GM19328 (cell line): ENCODE measurements at regions not wholly inside any gene's neighbourhood (a gene's known extent, or its start where the extent isn't known, plus 50 kb on each side); places are given as distances from the start of the nearest gene placed in this dataset.
"Not testable (repeated sequence)": the region's sequence is repeated elsewhere in the genome, so short reads cannot be mapped to it uniquely, and the experiment has no call there.

Experiments used
- ATAC-seq: cut with Tn5 transposase; IDR thresholded peaks from one replicate; pipeline ENCODE4 v1.9.1; 2021; ENCODE audit warnings: mild to moderate bottlenecking, moderate library complexity; ENCODE audit not compliant: unreplicated experiment

GRCh38 chr2:114128725-114129124, 238.8 kb downstream of the ACTR3 start:
- no peak for ATAC-seq

- not testable (repeated sequence) for ATAC-seq
Observed at GRCh38 chr2:114132050-114132449, 242.2 kb downstream of the ACTR3 start.

GRCh38 chr2:114134146-114134545, 244.3 kb downstream of the ACTR3 start:
- ATAC-seq = no peak

- no peak for ATAC-seq
Observed at GRCh38 chr2:114139542-114139941, 249.7 kb downstream of the ACTR3 start.

GRCh38 chr2:114156366-114157056, 266.6 kb downstream of the ACTR3 start:
- ATAC-seq = no peak

GRCh38 chr2:114157057-114157385, 267.1 kb downstream of the ACTR3 start:
- no peak for ATAC-seq

GRCh38 chr2:114160263-114160981, 270.5 kb downstream of the ACTR3 start:
- no peak for ATAC-seq

GRCh38 chr2:114161371-114161770, 271.5 kb downstream of the ACTR3 start:
- no peak for ATAC-seq

GRCh38 chr2:114167799-114168198, 274.6 kb upstream of the DPP10 start:
- no peak for ATAC-seq

GRCh38 chr2:114170070-114170469, 272.4 kb upstream of the DPP10 start:
- no peak for ATAC-seq

GRCh38 chr2:114175507-114175906, 266.9 kb upstream of the DPP10 start:
- no peak for ATAC-seq

GRCh38 chr2:114185501-114185900, 256.9 kb upstream of the DPP10 start:
- ATAC-seq = no peak

- ATAC-seq = no peak
Observed at GRCh38 chr2:114192362-114192761, 250.1 kb upstream of the DPP10 start.

GRCh38 chr2:114201781-114202180, 240.7 kb upstream of the DPP10 start:
- no peak for ATAC-seq

GRCh38 chr2:114203679-114204078, 238.8 kb upstream of the DPP10 start:
- ATAC-seq = no peak

- ATAC-seq = no peak
Observed at GRCh38 chr2:114213808-114214207, 228.6 kb upstream of the DPP10 start.

GRCh38 chr2:114218383-114218782, 224.1 kb upstream of the DPP10 start:
- ATAC-seq = no peak

- no peak for ATAC-seq
Observed at GRCh38 chr2:114219456-114219855, 223.0 kb upstream of the DPP10 start.

- no peak for ATAC-seq
Observed at GRCh38 chr2:114222344-114222743, 220.1 kb upstream of the DPP10 start.

GRCh38 chr2:114231921-114232320, 210.5 kb upstream of the DPP10 start:
- no peak for ATAC-seq

- ATAC-seq = no peak
Observed at GRCh38 chr2:114237331-114237730, 205.1 kb upstream of the DPP10 start.

GRCh38 chr2:114238910-114239559, 203.4 kb upstream of the DPP10 start:
- ATAC-seq = no peak
